Right lobe of liver (tissue), 4 donors: ENCODE measurements at regions not wholly inside any gene's neighbourhood (a gene's known extent, or its start where the extent isn't known, plus 50 kb on each side); places are given as distances from the start of the nearest gene placed in this dataset.

Experiments
- POLR2A ChIP-seq: fragments of 450-650 bp; IDR thresholded peaks from one replicate; pipeline ENCODE4 v1.6.1; 2017; ENCODE audit warnings: antibody characterized with exemption, mild to moderate bottlenecking
- TF ChIP-seq, protein P1 (sequence below), 4 donors: fragments of 200-600 bp in 3 of 4; fragments of 450-650 bp in 1 of 4; IDR thresholded peaks; one replicate each; pipeline versions ENCODE4 v1.5.1 to v1.8.0; 2016 to 2022; ENCODE audit warnings: antibody characterized with exemption in 4 of 4, mild to moderate bottlenecking in 2 of 4
- donor health status: DM: no; HTN: no; CAD: no.
- donor health status: DM: no; HTN: no; CAD: no.
- donor health status: DM: no; HTN: yes; CAD: no.

DNA sequence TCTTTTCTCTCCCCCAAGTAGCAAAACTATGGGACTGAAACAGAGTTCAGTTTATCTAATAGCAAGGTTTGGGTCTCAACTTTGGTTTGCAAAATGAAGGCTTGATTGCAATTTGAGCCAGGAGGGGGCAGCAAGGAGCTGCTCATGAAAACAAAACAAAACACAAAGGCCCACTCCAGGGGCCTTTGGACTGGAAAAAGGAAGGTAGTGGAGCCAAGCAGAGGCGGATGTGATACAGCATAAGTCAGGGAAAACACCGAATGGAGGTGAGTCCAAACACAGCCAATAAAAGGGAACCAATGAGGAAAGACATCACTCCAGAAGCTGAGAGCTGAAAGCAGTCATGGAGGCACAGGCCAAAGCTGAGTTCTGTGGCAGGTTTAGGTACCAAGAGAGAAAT, 799.7 kb upstream of the ACVR2A start:
- TF ChIP-seq, protein P1, sequence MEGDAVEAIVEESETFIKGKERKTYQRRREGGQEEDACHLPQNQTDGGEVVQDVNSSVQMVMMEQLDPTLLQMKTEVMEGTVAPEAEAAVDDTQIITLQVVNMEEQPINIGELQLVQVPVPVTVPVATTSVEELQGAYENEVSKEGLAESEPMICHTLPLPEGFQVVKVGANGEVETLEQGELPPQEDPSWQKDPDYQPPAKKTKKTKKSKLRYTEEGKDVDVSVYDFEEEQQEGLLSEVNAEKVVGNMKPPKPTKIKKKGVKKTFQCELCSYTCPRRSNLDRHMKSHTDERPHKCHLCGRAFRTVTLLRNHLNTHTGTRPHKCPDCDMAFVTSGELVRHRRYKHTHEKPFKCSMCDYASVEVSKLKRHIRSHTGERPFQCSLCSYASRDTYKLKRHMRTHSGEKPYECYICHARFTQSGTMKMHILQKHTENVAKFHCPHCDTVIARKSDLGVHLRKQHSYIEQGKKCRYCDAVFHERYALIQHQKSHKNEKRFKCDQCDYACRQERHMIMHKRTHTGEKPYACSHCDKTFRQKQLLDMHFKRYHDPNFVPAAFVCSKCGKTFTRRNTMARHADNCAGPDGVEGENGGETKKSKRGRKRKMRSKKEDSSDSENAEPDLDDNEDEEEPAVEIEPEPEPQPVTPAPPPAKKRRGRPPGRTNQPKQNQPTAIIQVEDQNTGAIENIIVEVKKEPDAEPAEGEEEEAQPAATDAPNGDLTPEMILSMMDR (IDR thresholded peaks at IDR 0.05): peak; percentile 43 to 70 (median 58)
- no peak for TF ChIP-seq POLR2A
